ENCODE measurements at regions not wholly inside any gene's neighbourhood (a gene's known extent, or its start where the extent isn't known, plus 50 kb on each side); places are given as distances from the start of the nearest gene placed in this dataset.

DNA sequence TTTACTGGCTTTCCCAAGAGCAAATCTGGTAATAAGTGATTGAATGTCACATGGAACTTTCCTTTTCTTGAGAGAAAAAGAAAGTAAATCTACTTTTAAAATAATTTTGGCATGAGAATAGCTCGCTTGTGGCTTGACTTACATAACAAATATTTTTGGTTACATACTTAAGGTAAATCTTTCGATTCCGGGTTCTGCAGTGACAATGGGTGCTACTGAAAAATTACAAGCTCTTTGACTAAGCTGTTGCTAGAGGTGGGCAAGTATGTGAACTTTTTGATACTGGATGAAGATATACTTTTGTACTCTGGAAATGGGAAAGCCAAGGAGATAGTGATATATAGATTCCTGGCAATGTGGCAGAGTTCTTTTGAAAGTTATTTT lies 51.9 kb upstream of the OTOL1 start:
- DNase-seq = no peak

DNA sequence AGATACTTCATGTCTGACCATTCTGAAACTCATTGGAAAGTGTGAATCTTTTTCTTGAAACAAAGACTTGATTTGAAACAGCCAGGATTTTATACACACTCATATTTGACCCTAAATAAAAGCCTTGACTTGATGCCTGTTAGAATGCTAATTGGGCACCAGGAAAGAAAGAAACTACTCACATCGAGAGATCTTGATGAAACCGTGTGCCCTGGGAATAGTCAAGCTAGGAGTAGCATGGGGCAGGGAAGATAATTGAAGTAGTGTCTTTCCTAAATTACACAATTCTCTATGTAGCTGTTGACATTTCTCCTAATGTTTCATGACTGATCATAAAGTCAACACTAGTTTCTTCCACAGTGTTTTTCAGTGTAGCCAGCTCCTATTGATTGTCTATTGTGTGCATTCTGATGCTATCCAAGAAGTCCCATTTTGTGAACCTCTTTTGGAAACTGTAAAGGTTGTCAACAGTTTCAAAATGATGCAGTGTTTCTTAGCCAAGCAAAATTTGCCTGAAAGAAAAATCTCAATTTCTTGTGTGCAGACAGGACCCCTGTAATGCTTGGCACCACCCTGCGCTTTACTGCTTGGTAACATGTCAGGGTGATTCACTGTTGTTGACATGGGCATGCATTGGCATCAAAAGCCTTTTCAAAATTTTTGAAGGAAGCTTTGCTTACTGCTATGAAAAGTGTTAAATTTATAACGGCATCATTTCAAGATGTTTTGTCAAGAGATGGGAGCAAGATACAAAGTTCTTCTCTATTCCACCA lies 52.5 kb upstream of the OTOL1 start:
- DNase-seq = no peak

DNA sequence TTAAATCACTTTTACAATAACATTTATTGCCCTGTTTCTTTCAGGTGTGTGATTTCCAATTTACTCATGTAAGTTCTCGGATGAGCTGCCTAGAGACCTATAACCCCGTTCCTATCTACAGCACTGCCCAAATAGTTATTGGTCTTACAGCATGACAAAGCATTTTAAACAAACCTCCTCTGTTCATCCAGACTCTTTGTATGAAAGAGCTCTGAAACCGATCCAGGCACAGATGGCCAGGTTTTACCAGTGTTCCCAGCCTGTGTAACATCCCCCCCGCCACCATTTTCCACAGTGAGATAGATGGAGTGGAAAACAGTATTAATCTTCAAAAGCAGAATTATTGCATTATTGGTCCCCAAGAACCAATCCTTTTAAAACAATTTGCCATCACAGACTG lies 59.0 kb upstream of the SPTSSB start:
- no peak for DNase-seq

DNA sequence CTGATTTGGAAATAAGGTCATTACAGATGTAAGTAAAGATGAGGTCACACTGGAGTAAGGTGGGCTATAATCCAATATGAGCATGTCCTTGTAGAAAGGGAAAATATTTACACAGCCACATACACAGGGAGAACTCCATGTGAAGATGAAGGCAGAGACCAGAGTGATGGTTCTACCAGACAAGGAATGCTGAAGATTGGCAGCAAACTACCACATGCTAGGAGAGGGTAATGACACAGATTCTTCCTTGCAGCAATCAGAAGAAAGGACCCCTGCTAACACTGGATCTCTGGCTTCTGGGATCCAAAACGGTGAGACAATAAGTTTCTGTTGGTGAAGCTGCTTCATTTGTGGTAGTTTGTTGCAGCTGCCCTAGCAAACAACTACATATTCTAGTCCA lies 56.0 kb upstream of the SPTSSB start:
- DNase-seq = no peak

DNA sequence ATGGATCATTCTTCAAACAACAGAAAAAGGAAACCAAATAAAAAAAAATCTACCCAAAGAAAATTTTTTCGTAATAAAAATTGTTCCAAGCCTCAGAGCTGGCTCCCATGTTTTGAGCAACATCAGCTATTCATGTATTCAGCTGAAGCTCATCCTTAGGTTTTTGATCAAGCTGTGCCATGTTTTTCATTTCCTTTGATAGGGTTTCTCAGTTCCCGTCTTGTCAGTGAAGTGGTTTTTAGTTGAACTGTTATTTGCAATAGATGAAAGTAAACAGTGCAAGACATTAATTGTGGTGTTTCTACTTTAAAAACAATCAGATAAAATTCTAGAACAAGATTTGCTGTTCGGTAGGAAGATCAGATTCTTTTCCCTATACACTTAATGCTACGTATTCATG lies 55.4 kb upstream of the SPTSSB start:
- DNase-seq = no peak

DNA sequence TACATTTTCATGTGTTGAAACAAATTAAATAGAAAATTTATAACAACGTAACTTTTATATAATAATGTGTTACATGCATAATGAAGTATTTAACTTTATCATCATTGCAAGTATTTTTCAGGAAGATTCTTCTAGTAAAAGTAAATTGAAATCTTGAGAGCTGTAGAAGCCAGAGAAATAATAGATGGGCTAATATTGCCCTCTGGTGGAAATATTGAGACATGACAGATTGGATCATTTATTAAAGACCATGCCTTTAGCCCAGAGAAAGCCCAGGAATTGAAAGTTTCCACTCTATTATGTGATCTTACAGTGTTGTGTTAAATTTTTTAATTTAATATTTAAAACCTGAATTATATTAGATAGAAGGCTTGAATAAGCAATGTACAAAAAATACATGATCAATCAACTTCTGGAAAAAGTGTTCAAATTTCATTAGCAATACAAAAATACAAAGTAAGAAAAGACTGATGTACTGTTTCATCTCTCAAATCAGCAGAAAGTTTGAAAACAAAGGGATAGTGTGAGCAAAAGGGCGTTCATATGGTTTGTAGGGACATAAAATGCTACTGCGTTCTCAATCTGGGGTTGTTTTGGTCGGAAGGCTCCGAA lies 52.7 kb upstream of the SPTSSB start:
- peak; percentile 55 for DNase-seq

DNA sequence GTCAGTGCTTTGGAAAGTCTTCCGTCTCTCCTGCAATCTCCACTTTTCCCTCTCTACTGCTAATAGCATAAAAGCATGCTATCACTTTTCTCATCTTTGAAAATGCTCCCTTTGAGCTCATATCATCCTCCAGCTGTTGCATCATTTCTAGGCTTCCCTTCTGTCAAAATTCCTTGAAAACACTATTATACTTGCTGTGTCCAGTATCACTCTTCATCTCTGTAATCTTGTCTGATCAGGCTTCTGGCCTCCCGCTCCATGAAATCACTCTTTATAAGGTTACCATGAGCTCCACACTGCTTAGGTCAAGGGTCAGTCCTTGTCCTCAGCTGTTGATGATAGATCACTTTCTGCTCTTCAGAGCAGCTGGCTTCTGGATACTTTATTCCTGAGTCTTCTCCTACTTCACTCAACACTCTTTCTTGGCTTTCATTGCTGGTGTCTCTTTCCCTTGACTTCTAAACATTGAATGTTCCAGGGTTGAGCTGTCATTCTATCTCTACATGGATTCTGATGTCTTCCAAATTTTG lies 50.9 kb upstream of the SPTSSB start:
- no peak for DNase-seq

Measured in CD4-positive, alpha-beta T cell treated with Interleukin-10 for 1 hour (primary cell).